BLaER1 treated with 17β-estradiol and CSF1 and Interleukin-3, amounts not matched to agents 10 nM and 100 nM (cell line): ENCODE measurements at regions not wholly inside any gene's neighbourhood (a gene's known extent, or its start where the extent isn't known, plus 50 kb on each side); places are given as distances from the start of the nearest gene placed in this dataset.
A peak's percentile ranks its signal among the peaks of the same experiment; 100 is the strongest.

Experiments used
- H3K27ac ChIP-seq, 11 experiments: shearing (Covaris generic); formaldehyde crosslinking; 2 replicates each; pipeline ENCODE4 v1.8.1; 2022
- H3K27me3 ChIP-seq, 11 experiments: shearing (Covaris generic); formaldehyde crosslinking; 2 replicates each; pipeline ENCODE4 v1.8.1; 2022
- H3K36me3 ChIP-seq, 11 experiments: shearing (Covaris generic); formaldehyde crosslinking; 2 replicates each; pipeline ENCODE4 v1.8.1; 2022
- H3K4me1 ChIP-seq, 10 experiments: shearing (Covaris generic); formaldehyde crosslinking; 2 replicates each; pipeline ENCODE4 v1.8.1; 2022
- H3K4me2 ChIP-seq, 11 experiments: shearing (Covaris generic); formaldehyde crosslinking; 2 replicates each; pipeline ENCODE4 v1.8.1; 2022
- H3K4me3 ChIP-seq, 10 experiments: shearing (Covaris generic); formaldehyde crosslinking; 2 replicates each; pipeline ENCODE4 v1.8.1; 2022
- H3K9ac ChIP-seq, 11 experiments: shearing (Covaris generic); formaldehyde crosslinking; 2 replicates each; pipeline ENCODE4 v1.8.1; 2022
- H3K9me3 ChIP-seq, 11 experiments: shearing (Covaris generic); formaldehyde crosslinking; replicated peaks in 1 of 11; 2 replicates each; pipeline ENCODE4 v1.8.1; 2022
- H4K20me1 ChIP-seq, 11 experiments: shearing (Covaris generic); formaldehyde crosslinking; 2 replicates each; pipeline ENCODE4 v1.8.1; 2022
- Cebpa-rat ChIP-seq, 11 experiments: shearing (Covaris generic); IDR thresholded peaks; 2 replicates each; pipeline ENCODE4 v1.8.1; 2022

DNA sequence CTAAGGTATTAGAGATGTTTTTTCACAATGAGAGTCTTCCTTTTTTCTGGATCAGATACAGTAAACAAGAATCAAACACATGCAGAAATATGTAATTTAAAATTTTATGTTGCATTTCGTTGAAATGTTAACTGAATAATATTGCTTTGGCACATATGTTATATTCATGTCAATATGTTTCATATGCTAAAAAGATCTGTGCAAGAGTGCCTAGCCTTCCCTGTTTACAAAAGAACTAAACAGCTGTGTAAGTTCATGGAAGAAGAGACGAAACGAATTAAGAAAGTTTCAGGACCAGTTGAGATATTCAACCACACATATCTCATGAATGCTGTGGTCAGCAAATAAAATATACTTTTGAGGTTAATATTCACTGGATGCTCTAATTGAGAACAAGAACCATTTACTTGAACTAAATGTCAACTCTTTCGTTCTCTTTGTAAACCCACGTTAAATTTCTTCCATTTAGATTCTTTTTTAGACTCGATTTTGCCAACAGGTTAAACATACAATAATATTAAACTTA, 289.5 kb downstream of the FOXG1 start:
- Histone ChIP-seq H3K4me3 (no peak overlapping the region), H3K36me3 (no peaks in the 10 kb centered on the region), H3K27ac (no peak overlapping the region), H3K9ac (no peak overlapping the region), H3K9me3 (no peaks in the 10 kb centered on the region), H3K4me2 (no peak overlapping the region), H4K20me1 (no peaks in the 10 kb centered on the region), H3K27me3 (no peaks in the 10 kb centered on the region), H3K4me1 (no peaks in the 10 kb centered on the region)
- no peak for TF ChIP-seq Cebpa-rat (IDR thresholded peaks at IDR 0.05)

DNA sequence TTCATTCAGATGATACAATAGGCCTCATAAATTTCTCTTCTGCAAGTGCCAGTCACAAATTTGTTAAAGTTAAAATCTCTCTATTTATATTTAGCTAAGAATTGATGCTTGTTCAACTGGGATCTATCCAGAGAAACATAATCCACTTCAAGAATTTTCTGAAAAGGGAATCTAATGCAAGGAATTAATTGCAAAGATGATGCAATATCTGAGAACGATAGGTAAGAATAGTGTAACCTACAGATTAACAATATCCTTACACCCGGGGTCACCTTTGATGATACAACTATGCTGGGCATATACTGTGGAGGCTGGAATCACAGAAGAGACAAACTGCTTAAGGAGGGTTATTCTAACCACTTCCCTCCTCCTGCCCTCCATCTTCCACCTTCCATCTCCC, 295.1 kb downstream of the FOXG1 start:
- Histone ChIP-seq H3K36me3 (no peaks in the 10 kb centered on the region), H3K9me3 (no peaks in the 10 kb centered on the region), H3K27ac (no peak overlapping the region), H3K4me2 (no peak overlapping the region), H3K4me3 (no peak overlapping the region), H4K20me1 (no peaks in the 10 kb centered on the region), H3K9ac (no peak overlapping the region), H3K27me3 (no peaks in the 10 kb centered on the region), H3K4me1 (no peaks in the 10 kb centered on the region)
- peak in 1 of 11 experiments; percentile 51; a peak in 2 of 22 replicates for TF ChIP-seq Cebpa-rat (IDR thresholded peaks at IDR 0.05)

DNA sequence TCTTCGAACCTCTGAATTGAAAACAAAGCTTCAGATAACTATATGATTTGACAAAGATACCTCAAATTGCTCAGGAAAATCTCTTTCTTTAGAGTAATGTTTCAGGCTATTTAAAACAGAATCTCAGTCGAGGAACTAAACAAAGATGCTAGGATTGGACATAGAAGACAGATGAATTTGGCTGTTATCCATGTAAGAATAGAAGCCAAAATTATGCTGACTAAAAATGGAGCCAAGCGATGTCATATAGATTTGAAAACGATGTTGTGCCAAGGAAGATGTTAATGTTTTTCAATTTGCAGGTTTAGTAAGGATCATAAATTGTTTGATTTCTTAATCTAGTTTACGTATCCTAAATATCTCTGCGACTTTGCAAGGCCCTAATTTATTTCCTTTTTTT, 295.9 kb downstream of the FOXG1 start:
- H3K4me3 ChIP-seq: no peak overlapping the region
- H3K9me3 ChIP-seq: no peaks in the 10 kb centered on the region
- H3K27ac ChIP-seq: no peak overlapping the region
- H3K4me1 ChIP-seq: no peaks in the 10 kb centered on the region
- H3K4me2 ChIP-seq: no peak overlapping the region
- no peaks in the 10 kb centered on the region for H4K20me1 ChIP-seq
- no peaks in the 10 kb centered on the region for H3K27me3 ChIP-seq
- TF ChIP-seq Cebpa-rat (IDR thresholded peaks at IDR 0.05): no peak
- H3K9ac ChIP-seq: no peak overlapping the region
- H3K36me3 ChIP-seq: no peaks in the 10 kb centered on the region

DNA sequence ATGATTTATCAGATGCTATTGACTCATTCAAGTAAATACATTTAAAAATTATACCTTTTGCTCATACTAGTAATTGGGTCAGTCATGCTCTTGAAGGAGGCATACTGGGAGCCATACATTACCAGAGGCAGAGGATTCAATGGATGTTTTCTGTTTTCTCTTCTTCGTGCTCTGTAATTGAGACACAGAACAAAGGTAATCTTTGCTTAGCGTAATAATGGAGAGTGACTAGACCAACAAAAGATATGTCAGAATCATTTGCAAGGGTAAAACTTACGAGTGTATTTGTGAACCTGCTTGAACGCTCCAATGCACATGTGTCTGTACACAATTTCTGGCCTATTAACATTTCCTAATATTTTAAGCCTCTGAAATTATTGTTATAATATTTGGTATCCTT, 296.4 kb downstream of the FOXG1 start:
- TF ChIP-seq Cebpa-rat (IDR thresholded peaks at IDR 0.05): no peak
- Histone ChIP-seq H4K20me1 (no peaks in the 10 kb centered on the region), H3K4me1 (no peaks in the 10 kb centered on the region), H3K27me3 (no peaks in the 10 kb centered on the region), H3K36me3 (no peaks in the 10 kb centered on the region), H3K4me2 (no peak overlapping the region), H3K4me3 (no peak overlapping the region), H3K9me3 (no peaks in the 10 kb centered on the region), H3K9ac (no peak overlapping the region), H3K27ac (no peak overlapping the region)

DNA sequence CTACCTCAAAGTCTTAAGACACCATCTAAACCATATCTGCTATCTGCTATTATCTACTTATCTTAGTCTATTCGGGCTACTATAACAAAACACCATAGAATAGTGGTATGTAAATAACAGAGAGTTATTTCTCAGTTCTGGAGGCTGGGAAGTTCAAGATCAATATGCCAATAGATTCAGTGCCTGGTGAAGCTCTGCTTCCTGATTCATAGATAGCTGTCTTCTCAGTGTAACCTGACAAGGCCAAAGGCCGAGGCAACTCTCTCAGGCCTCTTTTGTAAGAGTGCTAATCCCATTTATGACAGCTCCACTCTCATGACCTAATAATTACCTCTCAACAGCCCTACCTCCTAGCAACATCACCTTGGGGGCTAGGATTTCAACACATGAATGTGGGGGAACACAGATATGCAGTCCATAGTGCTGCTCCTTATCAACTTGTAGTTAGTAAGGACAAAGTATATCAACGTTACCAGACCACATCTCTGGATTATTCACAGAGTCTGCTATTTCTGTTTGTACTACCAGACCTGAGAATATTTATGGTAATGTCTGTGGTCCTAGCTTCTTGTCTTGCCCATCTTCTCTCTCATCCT, 297.8 kb downstream of the FOXG1 start:
- Histone ChIP-seq H3K4me3 (no peak overlapping the region), H3K27me3 (no peaks in the 10 kb centered on the region), H3K36me3 (no peaks in the 10 kb centered on the region), H3K9ac (no peak overlapping the region), H4K20me1 (no peaks in the 10 kb centered on the region), H3K4me1 (no peaks in the 10 kb centered on the region), H3K9me3 (no peaks in the 10 kb centered on the region), H3K27ac (no peak overlapping the region), H3K4me2 (no peak overlapping the region)
- no peak for TF ChIP-seq Cebpa-rat (IDR thresholded peaks at IDR 0.05)

DNA sequence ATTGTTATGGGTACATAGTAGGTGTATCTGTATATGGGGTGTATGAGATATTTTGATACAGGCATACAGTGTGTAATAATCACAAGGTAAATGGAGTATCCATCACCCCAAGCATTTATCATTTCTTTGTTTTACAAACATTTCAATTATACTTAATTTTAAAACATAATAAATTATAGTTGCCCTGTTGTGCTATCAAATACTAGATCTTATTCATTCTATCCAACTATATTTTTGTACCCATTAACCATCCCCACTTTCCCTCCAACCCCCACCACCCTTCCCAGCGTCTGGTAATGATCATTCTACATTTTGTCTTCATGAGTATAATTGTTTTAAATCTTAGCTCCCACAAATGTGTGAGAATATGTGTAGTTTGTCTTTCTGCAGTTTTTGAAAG, 302.6 kb downstream of the FOXG1 start:
- Histone ChIP-seq H3K4me3 (no peak overlapping the region), H3K9me3 (peaks cover 0 to 11% (median 0%) of the 10 kb centered on the region in 11 experiments; a peak in 2 of 22 replicates), H3K9ac (no peak overlapping the region), H3K4me1 (no peaks in the 10 kb centered on the region), H3K27me3 (no peaks in the 10 kb centered on the region), H3K4me2 (no peak overlapping the region), H3K36me3 (no peaks in the 10 kb centered on the region), H4K20me1 (no peaks in the 10 kb centered on the region), H3K27ac (no peak overlapping the region)
- no peak for TF ChIP-seq Cebpa-rat (IDR thresholded peaks at IDR 0.05)

DNA sequence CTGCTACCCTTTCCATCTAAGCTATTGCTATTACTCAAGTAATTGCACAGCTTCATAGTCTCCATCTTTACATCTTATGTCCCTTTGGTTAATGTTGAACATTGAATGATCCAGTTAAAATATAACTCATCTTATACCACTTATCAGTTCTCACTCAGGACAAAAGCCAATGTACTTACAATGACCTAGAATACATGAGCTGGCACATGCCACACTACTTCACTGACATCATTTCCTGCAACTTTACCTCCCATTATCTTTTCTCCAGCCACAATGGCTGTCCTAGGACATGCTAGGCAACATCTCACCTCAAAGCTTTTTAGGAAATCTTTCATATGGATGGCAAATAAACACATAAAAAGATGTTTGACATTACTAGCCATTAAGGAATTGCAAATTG, 309.2 kb downstream of the FOXG1 start:
- H3K9ac ChIP-seq: no peak overlapping the region
- H3K27me3 ChIP-seq: no peaks in the 10 kb centered on the region
- peaks cover 0 to 7% (median 0%) of the 10 kb centered on the region in 10 experiments; a peak in 1 of 20 replicates for H3K4me1 ChIP-seq
- peaks cover 0 to 11% (median 0%) of the 10 kb centered on the region in 11 experiments; a peak in 2 of 22 replicates for H3K9me3 ChIP-seq
- H3K4me3 ChIP-seq: no peak overlapping the region
- no peak for TF ChIP-seq Cebpa-rat (IDR thresholded peaks at IDR 0.05)
- no peak overlapping the region for H3K27ac ChIP-seq
- no peaks in the 10 kb centered on the region for H4K20me1 ChIP-seq
- H3K36me3 ChIP-seq: no peaks in the 10 kb centered on the region
- no peak overlapping the region for H3K4me2 ChIP-seq

DNA sequence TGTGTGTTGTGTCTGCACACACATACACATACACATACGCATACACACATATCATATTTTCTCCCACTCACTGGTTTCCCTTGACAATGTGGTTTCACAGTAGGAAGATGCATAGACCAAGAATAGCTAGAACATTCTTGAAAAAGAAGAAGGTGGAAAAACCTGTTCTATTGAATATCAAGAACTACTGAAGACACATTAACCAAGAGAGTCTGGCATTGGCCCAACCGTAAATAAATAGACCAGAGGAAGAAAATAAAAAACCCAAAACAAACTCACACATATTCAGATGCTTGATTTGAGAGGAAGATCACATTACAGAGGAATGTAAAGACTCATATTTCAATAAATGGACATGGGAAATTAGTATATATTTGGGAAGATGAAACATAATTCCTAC, 311.3 kb downstream of the FOXG1 start:
- H3K4me2 ChIP-seq: no peak overlapping the region

DNA sequence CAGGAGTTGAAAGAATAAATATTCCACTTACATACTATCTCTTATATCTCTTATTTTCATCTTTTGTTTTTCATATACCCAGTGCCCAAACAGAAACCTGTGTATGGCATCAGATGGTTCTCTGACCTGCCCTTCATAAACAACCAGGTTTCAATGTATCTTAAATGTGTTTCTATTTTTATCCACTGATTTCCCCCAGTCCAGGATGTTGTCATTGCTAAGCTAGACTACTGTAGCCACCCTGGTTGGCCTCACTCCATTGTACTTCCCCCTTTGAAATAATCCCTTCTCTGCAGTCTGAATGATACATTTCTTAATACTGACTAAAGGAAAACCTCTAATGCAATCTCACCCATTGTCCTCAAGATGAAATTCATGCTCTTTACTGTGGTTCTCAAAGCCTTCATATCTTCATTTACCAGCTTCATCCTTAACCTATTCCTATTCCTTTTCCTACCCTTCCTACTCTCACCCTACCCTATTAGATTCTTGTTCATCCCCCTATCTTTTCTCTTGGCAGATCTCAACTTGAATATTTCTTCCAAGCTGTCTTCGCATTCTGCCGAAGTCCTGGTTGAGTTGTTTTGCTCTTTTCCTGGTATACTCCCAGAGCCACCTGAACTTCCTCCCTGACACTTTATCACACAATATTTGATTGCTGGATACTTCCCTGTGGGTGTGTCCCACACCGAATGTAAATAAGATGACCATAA, 312.4 kb downstream of the FOXG1 start:
- no peaks in the 10 kb centered on the region for H3K36me3 ChIP-seq
- H3K27ac ChIP-seq: no peak overlapping the region
- no peak overlapping the region for H3K4me2 ChIP-seq
- no peak for TF ChIP-seq Cebpa-rat (IDR thresholded peaks at IDR 0.05)
- H3K9ac ChIP-seq: no peak overlapping the region
- H3K4me3 ChIP-seq: no peak overlapping the region
- H3K27me3 ChIP-seq: no peaks in the 10 kb centered on the region
- H3K9me3 ChIP-seq: no peaks in the 10 kb centered on the region
- H4K20me1 ChIP-seq: no peaks in the 10 kb centered on the region
- peaks cover 0 to 7% (median 0%) of the 10 kb centered on the region in 10 experiments; a peak in 1 of 20 replicates for H3K4me1 ChIP-seq

More for the DNA sequence above, 311.3 kb downstream of the FOXG1 start:
- Histone ChIP-seq H3K4me1 (peaks cover 0 to 7% (median 0%) of the 10 kb centered on the region in 10 experiments; a peak in 1 of 20 replicates), H3K9me3 (no peaks in the 10 kb centered on the region), H3K36me3 (no peaks in the 10 kb centered on the region), H3K4me3 (no peak overlapping the region), H3K27ac (no peak overlapping the region), H3K9ac (no peak overlapping the region), H4K20me1 (no peaks in the 10 kb centered on the region), H3K27me3 (no peaks in the 10 kb centered on the region)
- TF ChIP-seq Cebpa-rat (IDR thresholded peaks at IDR 0.05): no peak

DNA sequence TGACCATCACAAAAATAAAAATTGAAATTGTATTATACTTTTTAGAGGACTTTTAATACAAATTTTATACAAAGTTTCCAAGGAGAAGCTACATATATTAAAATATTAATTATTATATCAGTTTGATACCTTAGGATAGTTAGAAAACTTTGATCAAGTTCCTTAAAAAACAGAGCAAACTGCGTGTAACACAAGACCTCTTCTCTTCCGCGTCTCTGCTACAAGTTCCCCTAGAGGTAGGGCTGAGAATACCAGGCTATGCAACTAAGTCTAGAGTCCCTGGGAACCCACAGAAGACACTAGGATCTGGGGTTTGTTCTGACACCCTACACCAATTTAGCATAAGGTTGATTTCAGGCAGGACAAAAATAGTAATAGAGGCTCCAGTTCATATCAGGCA, 319.0 kb downstream of the FOXG1 start:
- Histone ChIP-seq H4K20me1 (no peaks in the 10 kb centered on the region), H3K27ac (no peak overlapping the region), H3K9ac (no peak overlapping the region), H3K4me1 (no peaks in the 10 kb centered on the region), H3K9me3 (no peaks in the 10 kb centered on the region), H3K4me3 (no peak overlapping the region), H3K4me2 (no peak overlapping the region), H3K27me3 (no peaks in the 10 kb centered on the region), H3K36me3 (no peaks in the 10 kb centered on the region)
- no peak for TF ChIP-seq Cebpa-rat (IDR thresholded peaks at IDR 0.05)
